Left kidney (tissue), 1 donor: ENCODE measurements at regions not wholly inside any gene's neighbourhood (a gene's known extent, or its start where the extent isn't known, plus 50 kb on each side); places are given as distances from the start of the nearest gene placed in this dataset.
"Not testable (repeated sequence)": the region's sequence is repeated elsewhere in the genome, so short reads cannot be mapped to it uniquely, and the experiment has no call there.

ENCODE experiments used
- DNase-seq: peaks from one replicate; pipeline ENCODE4 v3.0.0-alpha.2; 2013

GRCh38 chr10:53162856-53163255 lies 390.3 kb upstream of the MBL2 start:
- no peak for DNase-seq

DNA sequence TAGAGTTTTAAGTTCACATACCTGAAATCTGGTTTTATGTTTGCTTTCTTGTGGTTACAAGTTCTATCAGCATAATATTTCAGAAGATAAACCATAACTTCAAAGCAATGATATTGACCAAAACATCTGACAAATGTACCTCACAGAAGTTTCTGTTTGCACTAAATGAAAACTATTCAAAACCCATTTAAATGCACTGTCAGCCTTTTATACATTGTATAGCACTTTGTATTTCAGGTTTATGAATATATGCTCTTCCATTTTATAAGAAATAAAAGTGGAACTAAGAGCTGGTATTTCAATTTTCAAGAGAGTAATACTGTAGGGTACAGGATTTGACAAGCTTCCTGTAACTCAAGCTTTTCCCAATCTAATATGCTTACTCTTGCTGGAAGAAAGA lies 388.6 kb upstream of the MBL2 start:
- DNase-seq = no peak

DNA sequence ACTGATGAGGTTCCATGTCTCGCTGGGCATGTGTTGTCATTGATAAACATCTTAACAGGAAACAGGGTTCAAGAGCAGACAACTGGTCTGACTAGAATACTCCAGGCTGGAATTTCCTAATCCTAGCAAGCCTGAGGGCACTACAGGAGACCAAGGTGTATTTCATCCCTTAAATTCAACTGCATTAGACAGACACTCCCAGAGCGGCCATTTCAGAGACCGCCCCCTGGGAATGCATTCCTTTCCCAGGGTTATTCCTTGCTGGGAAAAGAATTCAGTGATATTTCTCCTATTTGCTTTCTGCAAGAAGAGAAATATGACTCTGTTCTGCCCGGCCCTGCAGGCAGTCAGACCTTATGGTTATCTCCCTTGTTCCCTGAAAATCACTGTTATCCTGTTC lies 383.1 kb upstream of the MBL2 start:
- not testable (repeated sequence) for DNase-seq

DNA sequence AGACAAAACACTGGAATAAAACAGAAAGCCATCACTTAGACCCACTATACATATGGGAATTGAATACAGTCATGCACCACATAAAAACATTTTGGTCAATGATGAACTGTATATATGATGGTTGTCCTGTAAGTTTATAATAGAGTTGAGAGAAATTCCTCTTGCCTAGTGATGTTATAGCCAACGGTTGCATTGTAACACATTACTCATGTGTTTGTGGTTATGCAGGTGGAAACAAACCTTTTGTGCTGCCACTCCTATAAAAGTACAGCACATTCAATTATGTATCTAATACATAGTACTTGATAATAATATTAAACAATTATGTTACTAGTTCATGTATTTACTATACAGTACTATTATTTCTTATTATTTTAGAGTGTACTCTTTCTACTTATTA lies 381.2 kb upstream of the MBL2 start:
- DNase-seq = no peak

GRCh38 chr10:53140506-53140905 lies 367.9 kb upstream of the MBL2 start:
- DNase-seq = no peak

GRCh38 chr10:53135897-53136253 lies 363.3 kb upstream of the MBL2 start:
- no peak for DNase-seq

GRCh38 chr10:53135213-53135896 lies 362.8 kb upstream of the MBL2 start:
- no peak for DNase-seq

DNA sequence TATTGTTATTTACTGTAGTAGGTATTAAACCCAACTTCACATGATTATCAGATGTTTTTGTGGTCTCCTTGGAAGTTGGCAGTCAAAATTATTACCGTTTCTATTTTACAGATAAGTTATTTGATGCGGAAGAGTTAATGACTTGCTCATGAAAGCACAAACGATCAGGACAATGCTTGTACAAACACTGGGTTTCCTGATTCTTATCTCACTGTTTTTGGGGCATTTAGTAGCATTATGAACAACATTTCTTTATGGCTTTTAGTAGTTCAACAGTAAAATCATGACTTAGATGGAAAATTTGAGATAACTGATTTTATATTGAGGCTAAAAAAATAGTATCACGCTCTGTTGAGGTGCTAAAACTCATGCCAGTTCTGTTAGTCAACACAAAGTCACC lies 361.5 kb upstream of the MBL2 start:
- DNase-seq = no peak

GRCh38 chr10:53130337-53130736 lies 357.8 kb upstream of the MBL2 start:
- no peak for DNase-seq

GRCh38 chr10:53127686-53128085 lies 355.1 kb upstream of the MBL2 start:
- no peak for DNase-seq

DNA sequence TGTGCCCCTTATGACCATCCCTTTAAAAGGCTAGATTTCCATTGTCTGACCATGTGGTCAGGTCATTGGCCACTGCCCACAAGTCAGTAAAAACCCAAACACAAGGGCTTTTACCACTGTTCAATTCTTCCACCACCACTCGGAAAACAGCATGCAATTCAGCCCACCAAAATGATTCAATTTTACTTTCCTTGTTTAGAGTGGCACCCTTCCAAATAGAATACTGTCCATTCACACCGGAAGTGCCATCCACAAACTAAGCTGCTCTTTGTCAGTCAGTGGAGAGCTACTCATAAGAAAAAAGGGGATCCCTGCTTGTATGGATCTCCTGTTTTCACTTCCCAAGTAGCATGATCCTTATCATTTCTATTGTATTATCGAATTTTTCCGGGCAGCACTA lies 350.7 kb upstream of the MBL2 start:
- DNase-seq = no peak

GRCh38 chr10:53122281-53122680 lies 349.7 kb upstream of the MBL2 start:
- no peak for DNase-seq

- DNase-seq = no peak
Observed at GRCh38 chr10:53115660-53116059, 343.1 kb upstream of the MBL2 start.

DNA sequence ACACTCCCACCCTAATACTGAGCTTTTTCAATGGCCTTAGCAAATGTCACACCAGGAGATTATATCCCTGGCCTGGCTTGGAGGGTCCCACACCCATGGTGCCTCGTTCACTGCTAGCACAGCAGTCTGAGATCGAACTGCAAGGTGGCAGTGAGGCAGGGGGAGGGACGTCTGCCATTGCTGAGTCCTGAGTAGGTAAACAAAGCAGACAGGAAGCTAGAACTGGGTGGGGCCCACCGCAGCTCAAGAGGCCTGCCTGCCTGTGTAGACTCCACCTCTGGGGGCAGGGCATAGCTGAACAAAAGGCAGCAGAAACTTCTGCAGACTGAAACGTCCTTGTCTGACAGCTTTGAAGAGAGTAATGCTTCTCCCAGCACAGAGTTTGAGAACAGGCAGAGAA lies 338.9 kb upstream of the MBL2 start:
- no peak for DNase-seq

DNA sequence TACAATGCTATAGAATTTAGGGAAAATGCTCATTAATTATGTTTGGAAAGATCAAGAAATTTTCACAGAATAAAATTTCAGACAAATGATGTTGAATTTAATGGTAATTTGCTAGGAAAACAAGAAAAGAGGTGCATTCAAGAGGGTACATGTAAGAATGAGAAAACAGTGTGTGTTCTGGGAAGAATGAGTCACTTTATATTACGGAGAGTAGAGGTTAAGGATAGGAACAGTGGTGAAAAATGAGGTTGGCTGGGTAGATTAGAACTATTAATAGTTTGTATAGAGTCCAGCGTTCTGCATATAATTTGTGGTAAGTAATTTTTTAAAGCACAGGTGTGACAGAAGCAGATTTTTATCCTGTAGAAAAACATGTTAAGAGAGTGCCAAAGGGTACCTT lies 336.7 kb upstream of the MBL2 start:
- no peak for DNase-seq

DNA sequence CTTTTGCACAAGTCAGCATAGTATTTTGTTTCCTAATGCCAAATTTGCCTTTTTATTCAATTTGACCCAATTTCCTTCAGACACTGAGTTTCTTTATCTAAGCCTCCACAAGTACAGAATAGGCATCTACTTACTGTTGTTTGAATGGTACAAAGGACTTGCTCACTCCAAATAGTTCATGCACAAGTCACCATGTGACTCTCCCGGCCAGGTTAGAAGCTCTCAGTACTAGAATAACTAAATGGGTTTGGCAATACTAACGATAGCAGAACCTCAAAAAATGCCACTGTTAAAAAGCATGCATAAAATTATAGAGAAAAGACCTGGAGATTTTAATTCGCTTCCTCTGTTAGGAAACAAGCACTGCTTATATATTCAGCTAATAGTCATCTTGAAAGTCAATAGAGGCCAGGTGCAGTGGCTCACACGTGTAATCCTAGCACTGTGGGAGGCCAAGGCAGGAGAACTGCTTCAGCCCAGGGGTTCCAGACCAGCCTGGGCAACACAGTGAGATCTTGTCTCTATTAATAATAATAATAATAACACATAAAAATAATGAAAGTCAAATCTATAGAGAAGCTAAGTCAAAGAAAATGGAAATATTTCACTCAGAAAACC lies 335.8 kb upstream of the MBL2 start:
- DNase-seq = no peak

GRCh38 chr10:53107711-53108110 lies 335.1 kb upstream of the MBL2 start:
- DNase-seq = no peak

DNA sequence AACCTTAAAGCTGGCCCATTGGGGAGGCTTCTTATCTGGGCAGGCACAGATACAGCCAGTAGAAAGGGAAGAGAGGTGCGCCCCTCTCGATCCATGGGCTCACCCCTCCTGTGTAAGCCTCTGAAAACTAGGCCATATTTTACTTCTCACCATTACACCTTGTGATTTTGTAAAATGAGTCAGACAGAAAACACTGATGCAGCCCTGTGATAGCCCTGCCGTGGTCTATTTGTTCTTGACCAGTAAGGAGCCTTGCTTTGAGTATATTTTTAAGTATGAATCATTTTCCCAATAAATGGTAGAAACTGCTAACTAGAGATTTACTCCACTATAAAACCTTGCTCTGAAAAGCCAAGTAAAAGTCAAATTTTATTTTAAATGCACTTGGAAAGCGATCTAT lies 329.8 kb upstream of the MBL2 start:
- no peak for DNase-seq

- DNase-seq = no peak
Observed at GRCh38 chr10:53093878-53094277, 321.3 kb upstream of the MBL2 start.

DNA sequence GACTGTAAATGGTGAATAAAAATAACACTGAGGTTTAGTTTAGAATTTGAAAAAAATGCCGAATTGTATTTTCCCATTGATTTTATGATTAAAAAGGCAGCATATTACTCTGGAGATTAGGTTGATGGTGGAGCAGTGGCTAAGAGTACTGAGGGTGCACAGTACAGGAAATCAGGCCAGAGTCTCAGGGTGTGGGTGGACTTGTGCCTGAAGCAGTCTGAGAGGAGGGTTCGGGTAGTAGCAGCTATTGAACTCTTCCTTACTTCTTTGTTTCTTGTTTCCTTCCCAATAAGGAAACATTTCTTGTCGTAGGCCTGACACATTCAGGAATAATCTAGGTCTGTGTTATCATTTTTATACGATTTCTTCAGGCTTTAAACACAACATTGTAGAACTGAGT lies 319.0 kb upstream of the MBL2 start:
- no peak for DNase-seq

DNA sequence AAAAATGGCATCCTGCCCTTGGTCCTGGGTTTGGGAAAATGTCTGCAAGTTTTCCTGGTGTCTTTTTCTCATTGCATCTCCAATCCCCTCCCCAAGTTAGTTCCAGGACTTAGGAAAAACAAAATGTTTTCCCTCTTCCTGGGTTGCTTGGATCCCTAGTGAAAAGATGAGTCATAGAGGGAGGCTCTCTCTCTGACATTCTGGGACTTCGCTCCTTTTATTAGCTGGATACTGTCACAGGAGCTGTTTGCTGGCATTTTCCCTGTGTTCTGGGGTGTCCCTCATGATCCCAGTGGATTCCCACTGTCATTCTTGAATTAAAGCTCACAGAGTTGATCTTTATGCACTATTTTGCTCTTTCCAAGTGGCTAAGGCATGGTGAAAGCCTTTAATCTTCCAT lies 316.4 kb upstream of the MBL2 start:
- no peak for DNase-seq

DNA sequence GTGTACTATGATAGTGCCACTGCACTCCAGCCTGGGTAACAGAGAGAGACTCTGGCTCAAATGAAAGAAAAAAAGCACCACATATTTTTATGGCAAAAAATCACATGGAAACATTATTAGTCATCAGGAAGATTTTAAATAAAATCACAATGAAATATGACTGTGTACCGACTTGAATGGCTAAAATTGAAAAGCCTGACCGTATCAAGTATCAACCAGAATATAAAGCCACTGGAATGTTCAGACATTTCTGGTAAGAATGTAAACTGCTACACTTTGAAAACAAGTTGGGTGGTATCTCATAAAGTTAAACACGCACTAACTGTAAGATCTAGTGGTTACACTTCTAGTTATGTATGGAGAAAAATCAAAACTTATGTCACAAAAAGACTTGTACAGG lies 306.7 kb upstream of the MBL2 start:
- DNase-seq = no peak

DNA sequence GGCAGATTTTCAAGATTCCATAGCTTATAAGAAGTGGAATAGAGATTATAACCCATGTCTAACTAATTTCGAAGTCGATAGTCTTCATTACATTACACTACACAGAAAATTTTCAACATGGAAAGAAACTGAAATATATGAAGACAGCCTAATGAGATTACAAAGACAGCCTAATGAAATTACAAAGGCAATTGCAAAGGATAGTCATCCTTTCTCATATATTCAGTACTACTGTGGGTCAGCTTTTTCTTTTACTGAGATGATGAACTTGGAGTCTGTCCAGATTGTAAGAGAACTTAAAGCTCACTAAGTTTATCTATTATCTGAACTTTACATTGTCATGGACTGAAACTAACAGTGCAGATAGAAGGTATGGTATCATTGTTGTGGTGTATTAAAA lies 304.4 kb upstream of the MBL2 start:
- no peak for DNase-seq

- DNase-seq = no peak
Observed at GRCh38 chr10:53075469-53075868, 302.9 kb upstream of the MBL2 start.

DNA sequence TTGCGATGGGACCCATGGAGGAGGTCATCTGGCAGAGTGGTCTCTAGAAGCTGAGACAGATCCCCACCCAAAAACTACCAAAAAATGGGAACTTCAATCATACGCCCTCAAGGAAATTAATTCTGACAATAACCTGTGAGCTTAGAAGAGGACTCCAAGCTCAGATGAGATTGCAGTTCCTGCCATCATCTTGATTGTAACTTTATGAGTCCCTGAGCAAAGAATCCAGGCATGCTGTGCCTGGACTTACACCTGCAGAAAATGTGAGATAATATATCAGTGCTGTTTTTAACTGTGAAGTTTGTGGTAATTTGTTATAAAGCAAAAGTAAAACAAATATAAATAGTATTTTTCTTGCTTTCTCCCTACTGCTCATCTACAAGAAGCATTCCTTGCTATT lies 299.6 kb upstream of the MBL2 start:
- no peak for DNase-seq
